Renal cortex interstitium (tissue), 11 donors: ENCODE measurements at regions not wholly inside any gene's neighbourhood (a gene's known extent, or its start where the extent isn't known, plus 50 kb on each side); places are given as distances from the start of the nearest gene placed in this dataset.

ENCODE experiments used
- DNase-seq, 11 donors: peaks; one replicate each; pipeline ENCODE4 v3.0.0-alpha.2; 2013; ENCODE audit warnings: low read depth in 9 of 11, low spot score in 4 of 11; ENCODE audit errors: extremely low read depth in 1 of 11

GRCh38 chr2:173740639-173741038, 224.5 kb downstream of the SP3 start:
- DNase-seq = no peak

- no peak for DNase-seq
These were observed 223.4 kb downstream of the SP3 start for GRCh38 chr2:173741759-173742158.

- DNase-seq = no peak
These were observed 218.1 kb downstream of the SP3 start for GRCh38 chr2:173747035-173747434.

- DNase-seq = peak in 8 of 11 donors; percentile 13 to 61 (median 38)
These were observed 215.9 kb downstream of the SP3 start for GRCh38 chr2:173749315-173749714.

- peak in 9 of 11 donors; percentile 25 to 58 (median 43) for DNase-seq
These were observed 214.8 kb downstream of the SP3 start for GRCh38 chr2:173750353-173750801.

GRCh38 chr2:173750831-173751230, 214.3 kb downstream of the SP3 start:
- DNase-seq = no peak

- DNase-seq = no peak
These were observed 213.8 kb downstream of the SP3 start for GRCh38 chr2:173751245-173751975.

GRCh38 chr2:173752152-173752551, 213.0 kb downstream of the SP3 start:
- DNase-seq = no peak

- no peak for DNase-seq
These were observed 211.7 kb downstream of the SP3 start for GRCh38 chr2:173753441-173753840.

GRCh38 chr2:173754165-173754564, 211.0 kb downstream of the SP3 start:
- DNase-seq = no peak

GRCh38 chr2:173754837-173755236, 210.3 kb downstream of the SP3 start:
- no peak for DNase-seq

GRCh38 chr2:173755798-173756197, 209.4 kb downstream of the SP3 start:
- no peak for DNase-seq

- DNase-seq = no peak
These were observed 205.2 kb downstream of the SP3 start for GRCh38 chr2:173759959-173760358.

GRCh38 chr2:173760553-173760952, 204.6 kb downstream of the SP3 start:
- DNase-seq = no peak

- DNase-seq = no peak
These were observed 203.5 kb downstream of the SP3 start for GRCh38 chr2:173761603-173762119.

GRCh38 chr2:173762221-173762620, 203.0 kb downstream of the SP3 start:
- no peak for DNase-seq

GRCh38 chr2:173762864-173763263, 202.3 kb downstream of the SP3 start:
- no peak for DNase-seq

- no peak for DNase-seq
These were observed 201.5 kb downstream of the SP3 start for GRCh38 chr2:173763641-173764040.

- no peak for DNase-seq
These were observed 201.1 kb downstream of the SP3 start for GRCh38 chr2:173764094-173764493.

- no peak for DNase-seq
These were observed 198.5 kb downstream of the SP3 start for GRCh38 chr2:173766537-173767289.
